COLO668 (cell line): ENCODE measurements at regions not wholly inside any gene's neighbourhood (a gene's known extent, or its start where the extent isn't known, plus 50 kb on each side); places are given as distances from the start of the nearest gene placed in this dataset.
"Not testable (repeated sequence)": the region's sequence is repeated elsewhere in the genome, so short reads cannot be mapped to it uniquely, and the experiment has no call there.

Source experiments
- DNase-seq: peaks from one replicate; lab custom pipeline; 2025; ENCODE audit not compliant: unreplicated experiment; lab: John Stamatoyannopoulos, UW

GRCh38 chr6:11387707-11388430 lies 149.7 kb upstream of the TMEM170B start:
- no peak for DNase-seq

DNA sequence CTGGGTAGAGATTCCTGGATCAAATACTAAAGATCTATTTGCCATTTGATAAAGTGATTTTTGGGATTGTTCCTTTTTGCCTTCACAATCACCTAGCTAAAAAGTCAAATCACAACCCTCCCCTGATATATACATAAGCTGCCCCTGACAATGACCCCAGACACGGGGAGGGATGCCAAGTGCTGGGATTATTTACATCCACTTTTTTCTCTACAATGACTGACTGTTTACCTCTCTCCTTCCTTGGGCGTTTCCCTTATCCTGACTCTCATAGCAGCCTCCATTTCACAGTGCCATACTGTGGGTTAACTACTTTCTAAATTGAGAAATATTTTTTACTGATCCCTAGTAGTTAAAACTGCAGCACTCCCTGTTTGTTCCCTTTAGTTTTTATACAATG lies 150.8 kb upstream of the TMEM170B start:
- no peak for DNase-seq

DNA sequence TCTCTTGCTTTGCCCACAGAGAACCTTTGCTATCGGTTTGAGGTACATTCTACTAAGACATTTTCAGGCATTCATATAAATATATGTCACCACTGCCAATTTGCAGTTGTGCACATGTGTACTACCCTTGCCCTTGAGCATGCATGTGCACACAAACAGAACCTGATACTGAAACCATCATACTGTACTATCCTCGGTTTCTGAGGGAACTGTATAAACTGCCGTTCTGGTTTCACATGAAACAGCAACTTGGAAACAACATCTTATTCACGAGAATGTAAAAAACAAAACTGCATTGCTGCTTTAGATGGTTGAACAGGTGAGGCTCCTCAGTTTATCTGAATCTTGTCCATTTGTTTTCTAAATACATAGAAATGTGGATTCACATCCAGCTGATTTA lies 151.2 kb upstream of the TMEM170B start:
- no peak for DNase-seq

DNA sequence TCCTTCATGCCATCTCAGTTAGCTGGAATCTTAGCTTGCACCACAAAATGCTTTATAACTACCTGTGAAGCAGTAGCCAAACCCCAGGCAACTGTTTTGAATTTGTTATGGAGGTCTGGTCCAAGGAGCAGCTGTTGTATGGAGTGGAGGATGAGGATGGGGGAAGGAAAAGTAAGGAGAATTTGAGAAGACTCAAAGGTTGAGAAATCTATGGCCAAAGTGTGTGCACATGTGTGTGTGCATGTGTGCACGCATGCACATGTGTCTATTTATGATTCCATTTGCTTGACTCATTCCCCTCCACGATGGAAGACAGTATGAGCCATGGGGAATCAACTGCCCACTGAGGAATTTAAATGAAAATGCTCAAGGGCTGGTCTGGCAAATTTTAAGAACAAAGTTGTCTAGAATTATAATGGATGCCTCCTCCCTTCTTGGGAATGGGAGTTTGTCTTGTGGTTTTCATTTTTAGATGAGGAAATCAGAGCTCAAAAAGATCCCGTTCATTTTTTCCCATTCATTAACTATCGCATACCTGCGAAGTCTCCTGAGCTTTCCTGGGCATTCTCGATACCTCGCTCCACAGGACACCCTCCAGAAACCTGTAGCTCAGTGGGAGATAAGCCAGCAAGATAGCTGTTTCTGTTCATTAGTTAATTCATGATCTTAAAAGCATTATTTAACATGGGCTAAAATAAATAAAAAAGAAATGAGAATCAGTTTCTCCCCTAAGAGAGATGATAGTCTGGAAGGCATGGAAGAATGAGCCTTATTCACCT lies 152.3 kb upstream of the NEDD9 start:
- no peak for DNase-seq

- DNase-seq = no peak
Measured at GRCh38 chr6:11381801-11382513, 149.5 kb upstream of the NEDD9 start.

- no peak for DNase-seq
Measured at GRCh38 chr6:11380969-11381744, 148.7 kb upstream of the NEDD9 start.

GRCh38 chr6:11380549-11380948 lies 148.1 kb upstream of the NEDD9 start:
- no peak for DNase-seq

GRCh38 chr6:11379805-11380204 lies 147.3 kb upstream of the NEDD9 start:
- no peak for DNase-seq

DNA sequence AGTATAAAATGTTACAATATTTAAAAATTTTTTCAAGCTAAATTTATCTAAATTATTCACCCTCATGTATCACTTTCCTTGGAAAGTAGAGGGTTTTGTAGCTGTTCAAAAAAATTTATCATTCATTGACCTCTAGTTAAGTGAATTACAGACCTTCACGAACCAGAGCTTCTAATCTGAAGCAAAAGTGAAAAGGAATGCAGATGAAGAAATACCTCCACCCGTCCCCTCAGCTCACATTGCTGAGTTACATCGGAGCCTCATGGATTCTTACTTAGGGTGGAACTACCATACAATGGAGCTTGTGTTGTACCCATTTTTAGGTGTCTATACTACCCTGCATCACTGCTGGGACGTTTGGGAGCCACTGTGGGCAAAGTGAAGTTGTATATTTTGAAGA lies 146.2 kb upstream of the NEDD9 start:
- DNase-seq = no peak

- no peak for DNase-seq
Measured at GRCh38 chr6:11374036-11375010, 141.9 kb upstream of the NEDD9 start.

- no peak for DNase-seq
Measured at GRCh38 chr6:11373208-11373607, 140.7 kb upstream of the NEDD9 start.

DNA sequence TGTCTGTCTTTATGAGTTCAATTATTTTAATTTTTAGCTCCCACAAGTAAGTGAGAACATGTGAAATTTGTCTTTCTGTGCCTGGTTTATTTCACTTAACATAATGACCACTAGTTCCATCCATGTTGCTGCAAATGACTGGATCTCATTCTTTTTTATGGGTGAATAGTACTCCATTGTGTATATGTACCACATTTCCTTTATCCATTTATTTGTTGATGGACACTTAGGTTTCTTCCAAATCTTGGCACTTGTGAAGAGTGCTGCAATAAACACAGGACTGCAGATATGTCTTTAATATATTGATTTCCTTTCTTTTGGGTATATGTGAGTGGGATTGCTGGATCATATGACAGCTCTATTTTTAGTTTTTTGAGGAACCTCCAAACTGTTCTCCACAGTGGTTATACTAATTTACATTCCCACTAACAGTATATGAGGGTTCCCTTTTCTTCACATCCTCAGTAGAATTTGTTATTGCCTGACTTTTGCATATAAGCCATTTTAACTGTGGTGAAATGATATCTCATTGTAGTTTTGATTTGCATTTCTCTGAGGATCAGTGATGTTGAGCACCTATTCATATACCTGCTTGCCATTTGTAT lies 139.8 kb upstream of the NEDD9 start:
- DNase-seq = not testable (repeated sequence)

DNA sequence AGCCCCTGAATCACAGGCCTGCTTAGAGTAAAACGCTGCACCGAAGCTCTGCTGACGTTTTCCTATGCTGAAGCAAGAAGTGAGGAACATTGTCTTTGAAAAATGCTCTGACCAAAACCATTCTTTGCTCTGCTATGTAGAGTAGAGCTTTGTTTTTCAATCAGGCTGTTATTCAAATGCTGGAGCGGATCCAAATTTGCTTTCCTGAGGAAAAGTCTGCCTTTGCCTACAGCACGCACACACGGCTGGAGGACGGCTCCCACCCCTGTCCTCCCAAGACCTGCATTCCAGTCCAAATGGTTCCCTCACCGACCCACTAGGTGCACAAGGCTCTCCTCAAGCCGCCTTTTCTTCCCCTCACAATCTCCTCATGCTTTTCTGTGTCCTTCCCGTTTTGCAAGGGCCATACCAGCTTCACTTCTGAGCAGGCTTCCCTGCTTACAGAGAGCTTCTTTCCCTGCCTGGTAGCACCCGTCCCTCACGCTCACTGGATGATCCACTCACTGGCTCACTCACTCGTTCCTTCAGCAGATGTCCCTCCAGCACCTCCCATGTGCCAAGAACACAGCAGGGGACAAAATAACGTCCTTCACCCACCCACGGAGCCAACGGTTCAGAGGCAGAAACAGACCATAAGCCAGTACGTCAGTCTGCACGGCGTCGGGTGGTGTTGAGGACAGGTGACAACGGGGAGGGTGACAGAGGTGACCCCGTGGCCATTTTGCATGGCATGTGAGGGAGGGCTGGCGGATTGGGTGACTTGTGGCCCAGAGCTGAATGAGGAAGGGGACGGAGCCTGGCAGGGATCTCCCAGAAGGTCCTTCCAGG lies 137.9 kb upstream of the NEDD9 start:
- no peak for DNase-seq

- no peak for DNase-seq
Measured at GRCh38 chr6:11368760-11369159, 136.3 kb upstream of the NEDD9 start.

DNA sequence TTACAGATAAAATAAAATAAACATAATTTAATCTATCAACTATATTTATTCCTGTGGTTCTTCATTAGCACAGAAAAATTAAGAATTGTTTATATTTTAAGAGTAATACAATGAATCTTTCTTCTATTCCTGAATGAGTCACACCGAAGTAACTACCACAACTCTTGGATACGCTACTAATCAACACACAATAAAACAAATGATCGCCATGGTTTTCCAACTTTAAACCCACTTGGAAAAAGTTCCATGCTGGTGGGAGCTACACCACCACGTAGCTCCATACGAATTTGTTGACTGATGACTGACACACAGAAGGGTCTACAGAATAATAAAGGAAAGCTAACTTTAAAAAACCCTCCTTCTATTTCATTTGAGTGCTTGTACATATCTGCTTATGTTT lies 135.8 kb upstream of the NEDD9 start:
- DNase-seq = no peak

DNA sequence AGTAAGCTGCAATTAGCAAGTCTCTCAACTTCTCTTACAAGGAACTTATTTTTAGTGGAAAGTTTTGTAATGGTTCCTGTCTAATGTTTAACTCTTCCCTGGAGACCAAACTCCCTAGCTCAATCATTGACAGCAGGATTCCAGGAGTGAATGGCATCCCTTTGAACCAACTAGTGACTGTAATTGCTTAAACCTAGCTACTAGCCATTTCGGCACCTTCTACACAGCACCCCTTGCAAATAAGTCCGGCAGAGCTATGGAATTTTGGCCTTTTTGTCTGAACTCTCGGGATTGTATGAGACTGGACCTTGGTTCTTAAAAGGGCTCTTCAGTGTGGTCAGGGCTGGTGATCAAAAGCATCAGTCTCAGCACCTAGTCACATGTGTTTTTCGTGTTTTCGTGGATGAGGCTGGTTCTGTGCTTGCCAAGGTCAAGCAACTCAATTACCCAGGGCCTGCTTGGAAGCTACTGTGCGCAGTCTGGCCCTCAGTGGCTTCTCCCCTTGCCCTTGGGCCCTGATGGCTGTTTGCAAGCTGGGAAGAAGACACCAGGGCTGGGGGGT lies 135.3 kb upstream of the NEDD9 start:
- DNase-seq = no peak

GRCh38 chr6:11366934-11367637 lies 134.6 kb upstream of the NEDD9 start:
- DNase-seq = no peak
